H9 (cell line): ENCODE measurements at regions not wholly inside any gene's neighbourhood (a gene's known extent, or its start where the extent isn't known, plus 50 kb on each side); places are given as distances from the start of the nearest gene placed in this dataset.

Experiments used
- DNase-seq: peaks from one replicate; pipeline ENCODE4 v3.0.0-alpha.2; 2017
- H2AFZ ChIP-seq: one replicate; pipeline ENCODE4 v1.6.1; 2013; ENCODE audit warnings: mild to moderate bottlenecking, low read length, control low read depth, moderate library complexity
- H2AK5ac ChIP-seq: 2 replicates; pipeline ENCODE4 v1.6.1; 2013; ENCODE audit warnings: low read length, control low read depth, mixed read lengths; ENCODE audit not compliant: insufficient read length
- H2BK120ac ChIP-seq: one replicate; pipeline ENCODE4 v1.6.1; 2013; ENCODE audit warnings: low read depth, mild to moderate bottlenecking, low read length, control low read depth, inconsistent platforms; ENCODE audit not compliant: poor library complexity, severe bottlenecking
- H2BK12ac ChIP-seq: 2 replicates; pipeline ENCODE4 v1.6.1; 2013; ENCODE audit warnings: low read length, control low read depth, mixed read lengths, low read depth; ENCODE audit not compliant: insufficient read length
- H2BK15ac ChIP-seq: 2 replicates; pipeline ENCODE4 v1.6.1; 2013; ENCODE audit warnings: low read depth, low read length, control low read depth
- H2BK20ac ChIP-seq: one replicate; pipeline ENCODE4 v1.6.1; 2013; ENCODE audit warnings: low read depth, mild to moderate bottlenecking, low read length, control low read depth, inconsistent platforms; ENCODE audit not compliant: poor library complexity, severe bottlenecking
- H2BK5ac ChIP-seq: 2 replicates; pipeline ENCODE4 v1.6.1; 2013; ENCODE audit warnings: low read length, control low read depth, mixed read lengths; ENCODE audit not compliant: insufficient read length
- H3K14ac ChIP-seq: 2 replicates; pipeline ENCODE4 v1.6.1; 2013; ENCODE audit warnings: low read length, control low read depth; ENCODE audit not compliant: insufficient read depth
- H3K18ac ChIP-seq: 2 replicates; pipeline ENCODE4 v1.6.1; 2013; ENCODE audit warnings: low read depth, mild to moderate bottlenecking, mixed read lengths, low read length, control low read depth; ENCODE audit not compliant: insufficient read length
- H3K23ac ChIP-seq: 2 replicates; pipeline ENCODE4 v1.6.1; 2013; ENCODE audit warnings: low read length, control low read depth, mixed read lengths, low read depth; ENCODE audit not compliant: insufficient read length
- H3K23me2 ChIP-seq: 2 replicates; pipeline ENCODE4 v1.6.1; 2013; ENCODE audit warnings: low read depth, mild to moderate bottlenecking, mixed read lengths, low read length, control low read depth; ENCODE audit not compliant: insufficient read length, poor library complexity, severe bottlenecking
- H3K27ac ChIP-seq: 2 replicates; pipeline ENCODE4 v1.5.1; 2013; ENCODE audit warnings: low read length, control low read depth, mixed read lengths, low read depth; ENCODE audit not compliant: insufficient read length
- H3K27me3 ChIP-seq: 2 replicates; pipeline ENCODE4 v1.6.1; 2013; ENCODE audit warnings: low read length, control low read depth, inconsistent platforms; ENCODE audit not compliant: insufficient read depth
- H3K4ac ChIP-seq: 2 replicates; pipeline ENCODE4 v1.6.1; 2013; ENCODE audit warnings: low read depth, mild to moderate bottlenecking, control low read depth, inconsistent platforms, low read length, moderate library complexity
- H3K4me1 ChIP-seq: 2 replicates; pipeline ENCODE4 v1.6.1; 2013; ENCODE audit warnings: low read length, control low read depth, inconsistent platforms; ENCODE audit not compliant: insufficient read depth
- H3K4me2 ChIP-seq: 2 replicates; pipeline ENCODE4 v1.6.1; 2013; ENCODE audit warnings: low read length, control low read depth, mixed read lengths; ENCODE audit not compliant: insufficient read length, insufficient read depth
- H3K56ac ChIP-seq: 2 replicates; pipeline ENCODE4 v1.6.1; 2013; ENCODE audit warnings: low read depth, mild to moderate bottlenecking, mixed read lengths, low read length, control low read depth; ENCODE audit not compliant: insufficient read length
- H3K79me1 ChIP-seq: 2 replicates; pipeline ENCODE4 v1.6.1; 2013; ENCODE audit warnings: low read depth, mild to moderate bottlenecking, moderate library complexity, low read length, control low read depth, inconsistent platforms; ENCODE audit not compliant: insufficient read depth, poor library complexity, severe bottlenecking
- H3K79me2 ChIP-seq: 2 replicates; pipeline ENCODE4 v1.6.1; 2013; ENCODE audit warnings: low read length, control low read depth, inconsistent platforms; ENCODE audit not compliant: insufficient read depth
- H3K9ac ChIP-seq: 2 replicates; pipeline ENCODE4 v1.6.1; 2013; ENCODE audit warnings: low read length, control low read depth, mixed read lengths; ENCODE audit not compliant: insufficient read length; ENCODE audit errors: extremely low read depth
- H3K9me3 ChIP-seq: one replicate; pipeline ENCODE4 v1.6.1; 2013; ENCODE audit warnings: low read depth, low read length, inconsistent platforms; ENCODE audit not compliant: control insufficient read depth
- H3T11ph ChIP-seq: one replicate; pipeline ENCODE4 v1.6.1; 2013; ENCODE audit warnings: mild to moderate bottlenecking, low read length, control low read depth, inconsistent platforms
- H4K20me1 ChIP-seq: one replicate; pipeline ENCODE4 v1.6.1; 2013; ENCODE audit not compliant: control insufficient read depth, insufficient read length, insufficient read depth
- H4K5ac ChIP-seq: 2 replicates; pipeline ENCODE4 v1.6.1; 2013; ENCODE audit warnings: low read depth, mild to moderate bottlenecking, mixed read lengths, low read length, control low read depth; ENCODE audit not compliant: insufficient read length
- H4K8ac ChIP-seq: replicated peaks from 2 replicates; pipeline ENCODE4 v1.6.1; 2013; ENCODE audit warnings: low read length, control low read depth, mixed read lengths, low read depth; ENCODE audit not compliant: insufficient read length
- H4K91ac ChIP-seq: 2 replicates; pipeline ENCODE4 v1.6.1; 2013; ENCODE audit warnings: low read depth, mild to moderate bottlenecking, moderate library complexity, mixed read lengths, low read length, control low read depth; ENCODE audit not compliant: insufficient read length
- H3K27ac Mint-ChIP-seq, 3 experiments: 2 replicates in 2 of 3; 3 replicates in 1 of 3; pipeline ENCODE4 v1.8.0; 2020 to 2021; ENCODE audit warnings: mixed read lengths in 3 of 3, mild to moderate bottlenecking in 1 of 3, moderate library complexity in 1 of 3
- H3K27me3 Mint-ChIP-seq: 2 replicates; pipeline ENCODE4 v1.8.0; 2021; ENCODE audit warnings: low read depth, mild to moderate bottlenecking, moderate library complexity, mixed read lengths
- H3K36me3 Mint-ChIP-seq, 3 experiments: 2 replicates in 2 of 3; 3 replicates in 1 of 3; pipeline ENCODE4 v1.8.0; 2020 to 2021; ENCODE audit warnings: low read depth in 3 of 3, mixed read lengths in 3 of 3; ENCODE audit not compliant: insufficient read depth in 1 of 3
- H3K4me1 Mint-ChIP-seq, 2 experiments: 2 replicates each; pipeline ENCODE4 v1.8.0; 2020; ENCODE audit warnings: mixed read lengths in 2 of 2
- H3K4me3 Mint-ChIP-seq, 2 experiments: 2 replicates in 1 of 2; 3 replicates in 1 of 2; pipeline ENCODE4 v1.8.0; 2020 to 2021; ENCODE audit warnings: mild to moderate bottlenecking in 2 of 2, mixed read lengths in 2 of 2, moderate library complexity in 1 of 2
- H3K9me3 Mint-ChIP-seq, 2 experiments: 2 replicates in 1 of 2; 3 replicates in 1 of 2; pipeline ENCODE4 v1.8.0; 2020; ENCODE audit warnings: mild to moderate bottlenecking in 2 of 2, mixed read lengths in 2 of 2, moderate library complexity in 1 of 2
- CTCF ChIP-seq: fragments of 200-600 bp; sonication (generic); conservative IDR thresholded peaks from 3 replicates; pipeline ENCODE4 v1.8.0; 2021; ENCODE audit warnings: antibody characterized with exemption, mild to moderate bottlenecking
- WGBS: extraction: QIAGEN DNeasy Blood & Tissue Kit; methylation state at CpG from one replicate; pipeline ENCODE4 v1.1.7; 2013; ENCODE audit warnings: missing lambda C conversion rate, low lambda C conversion rate, mixed read lengths; ENCODE audit not compliant: insufficient read length; ENCODE audit errors: extremely low coverage; 5-methylcytosine and 5-hydroxymethylcytosine counted together

- Mint-ChIP-seq H3K4me3 (no peak overlapping the region), H3K9me3 (no peaks in the 10 kb centered on the region), H3K36me3 (no peaks in the 10 kb centered on the region; a peak in 1 of 7 replicates), H3K27me3 (peaks cover 28% of the 10 kb centered on the region), H3K4me1 (peaks cover 21 to 24% of the 10 kb centered on the region in 2 experiments), H3K27ac (no peak overlapping the region)
- no peak overlapping the region for H2AK5ac ChIP-seq
- H3K4ac ChIP-seq, result no peak overlapping the region
- H2BK120ac ChIP-seq, result no peak overlapping the region
- H3T11ph ChIP-seq, result no peak overlapping the region
- H2BK12ac ChIP-seq, result no peak overlapping the region
- no peaks in the 10 kb centered on the region for H3K23me2 ChIP-seq
- H3K4me1 ChIP-seq, result no peaks in the 10 kb centered on the region
- no peaks in the 10 kb centered on the region for H4K20me1 ChIP-seq
- H3K9ac ChIP-seq, result no peak overlapping the region
- no peak overlapping the region for H2BK5ac ChIP-seq
- no peak for DNase-seq
- no peak overlapping the region for H3K18ac ChIP-seq
- no peak overlapping the region for H4K91ac ChIP-seq
- no CpG with 5 or more reads among the region's 1 CpG for WGBS
- no peak overlapping the region for H3K23ac ChIP-seq
- H3K27me3 ChIP-seq, result no peaks in the 10 kb centered on the region; the same call in 1 of the 2 replicates
- no peak overlapping the region for H4K8ac ChIP-seq
- H3K9me3 ChIP-seq, result no peaks in the 10 kb centered on the region
- no peak overlapping the region for H3K4me2 ChIP-seq
- no peak overlapping the region for H4K5ac ChIP-seq
- H3K14ac ChIP-seq, result no peak overlapping the region
- TF ChIP-seq CTCF, result no peak
- H2BK20ac ChIP-seq, result no peak overlapping the region
- no peak overlapping the region for H2AFZ ChIP-seq
- H3K79me2 ChIP-seq, result no peaks in the 10 kb centered on the region
- H2BK15ac ChIP-seq, result no peak overlapping the region
- no peak overlapping the region for H3K56ac ChIP-seq
- no peak overlapping the region for H3K27ac ChIP-seq
- no peaks in the 10 kb centered on the region for H3K79me1 ChIP-seq
Measured at GRCh38 chr5:108669462-108669861, 78.2 kb upstream of the FER start.
